A673 (cell line): ENCODE measurements at regions not wholly inside any gene's neighbourhood (a gene's known extent, or its start where the extent isn't known, plus 50 kb on each side); places are given as distances from the start of the nearest gene placed in this dataset.

ENCODE experiments used
- BruUV-seq: library from RNA; stranded (reverse); fragments of 400-500 nt; replicated peaks from 2 replicates; lab custom pipeline; 2021; lab: Mats Ljungman, UMichigan
- CTCF ChIA-PET: fragments of 300-600 bp; sonication (Branson Sonifier 250); formaldehyde crosslinking; loops from one replicate; lab custom pipeline; 2022; ENCODE audit warnings: antibody characterized with exemption; lab: Charles Lee
- POLR2A ChIA-PET: fragments of 300-600 bp; sonication (Branson Sonifier 250); formaldehyde crosslinking; loops from one replicate; lab custom pipeline; 2022; ENCODE audit warnings: antibody characterized with exemption; ENCODE audit not compliant: low non-redundant PET; lab: Charles Lee
- DNase-seq: peaks from one replicate; pipeline ENCODE4 v3.0.0-alpha.2; 2015; ENCODE audit warnings: low spot score
- H3K27ac ChIP-seq: fragments of 200-600 bp; sonication (generic); 2 replicates; pipeline ENCODE4 v1.5.1; 2016; ENCODE audit warnings: mixed run types, low read depth, mild to moderate bottlenecking, mixed read lengths, antibody characterized with exemption, low read length; ENCODE audit not compliant: poor library complexity, severe bottlenecking
- H3K27me3 ChIP-seq: fragments of 200-600 bp; sonication (generic); replicated peaks from 2 replicates; pipeline ENCODE4 v1.6.1; 2017; ENCODE audit warnings: mixed run types, low read depth, mild to moderate bottlenecking, mixed read lengths, antibody characterized with exemption, low read length; ENCODE audit not compliant: insufficient read depth, poor library complexity
- H3K36me3 ChIP-seq: fragments of 200-600 bp; sonication (generic); 2 replicates; pipeline ENCODE4 v1.6.1; 2016; ENCODE audit warnings: mixed run types, mild to moderate bottlenecking, mixed read lengths, antibody characterized with exemption, low read length; ENCODE audit not compliant: insufficient read depth, poor library complexity, severe bottlenecking
- H3K4me1 ChIP-seq: fragments of 200-600 bp; sonication (generic); 2 replicates; pipeline ENCODE4 v1.6.1; 2017; ENCODE audit warnings: mixed run types, mild to moderate bottlenecking, mixed read lengths, antibody characterized with exemption, low read length; ENCODE audit not compliant: insufficient read depth, poor library complexity, severe bottlenecking
- H3K4me3 ChIP-seq: fragments of 200-600 bp; sonication (generic); 2 replicates; pipeline ENCODE4 v1.5.1; 2016; ENCODE audit warnings: low read depth, mixed run types, mild to moderate bottlenecking, mixed read lengths, low read length; ENCODE audit not compliant: poor library complexity, severe bottlenecking
- H3K9me3 ChIP-seq: fragments of 200-600 bp; sonication (generic); 2 replicates; pipeline ENCODE4 v1.6.1; 2016; ENCODE audit warnings: mixed run types, low read depth, mild to moderate bottlenecking, mixed read lengths, antibody characterized with exemption, low read length; ENCODE audit not compliant: poor library complexity, severe bottlenecking
- EZH2 ChIP-seq: fragments of 200-600 bp; sonication (generic); IDR thresholded peaks from 2 replicates; pipeline ENCODE4 v1.6.1; 2017; ENCODE audit warnings: borderline replicate concordance, low read depth, mild to moderate bottlenecking, mixed read lengths, antibody characterized with exemption, low read length; ENCODE audit not compliant: poor library complexity, severe bottlenecking
- intact Hi-C: fragments of 100-400 bp; cut with micrococcal nuclease; formaldehyde crosslinking; loops from one replicate; pipeline ENCODE4 v1.10.0; 2022; ENCODE audit not compliant: unreplicated experiment
- TF ChIP-seq, protein P1 (sequence below): fragments of 300-800, 200-600 bp; sonication (generic); conservative IDR thresholded peaks from 2 replicates; pipeline ENCODE4 v1.5.1; 2017; ENCODE audit warnings: low read depth, mild to moderate bottlenecking, antibody characterized with exemption, low read length, moderate library complexity, mixed read lengths

GRCh38 chr11:121944556-121945230 lies 171.3 kb downstream of the BLID start:
- Histone ChIP-seq H3K27ac (no peak overlapping the region), H3K9me3 (peaks cover 4% of the 10 kb centered on the region), H3K27me3 (no peaks in the 10 kb centered on the region), H3K4me3 (no peak overlapping the region), H3K36me3 (no peaks in the 10 kb centered on the region), H3K4me1 (no peaks in the 10 kb centered on the region)
- ChIA-PET CTCF (no interaction called here), POLR2A (no interaction called here)
- no peak for DNase-seq
- TF ChIP-seq, protein P1, sequence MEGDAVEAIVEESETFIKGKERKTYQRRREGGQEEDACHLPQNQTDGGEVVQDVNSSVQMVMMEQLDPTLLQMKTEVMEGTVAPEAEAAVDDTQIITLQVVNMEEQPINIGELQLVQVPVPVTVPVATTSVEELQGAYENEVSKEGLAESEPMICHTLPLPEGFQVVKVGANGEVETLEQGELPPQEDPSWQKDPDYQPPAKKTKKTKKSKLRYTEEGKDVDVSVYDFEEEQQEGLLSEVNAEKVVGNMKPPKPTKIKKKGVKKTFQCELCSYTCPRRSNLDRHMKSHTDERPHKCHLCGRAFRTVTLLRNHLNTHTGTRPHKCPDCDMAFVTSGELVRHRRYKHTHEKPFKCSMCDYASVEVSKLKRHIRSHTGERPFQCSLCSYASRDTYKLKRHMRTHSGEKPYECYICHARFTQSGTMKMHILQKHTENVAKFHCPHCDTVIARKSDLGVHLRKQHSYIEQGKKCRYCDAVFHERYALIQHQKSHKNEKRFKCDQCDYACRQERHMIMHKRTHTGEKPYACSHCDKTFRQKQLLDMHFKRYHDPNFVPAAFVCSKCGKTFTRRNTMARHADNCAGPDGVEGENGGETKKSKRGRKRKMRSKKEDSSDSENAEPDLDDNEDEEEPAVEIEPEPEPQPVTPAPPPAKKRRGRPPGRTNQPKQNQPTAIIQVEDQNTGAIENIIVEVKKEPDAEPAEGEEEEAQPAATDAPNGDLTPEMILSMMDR = no peak
- TF ChIP-seq EZH2 = no peak
- BruUV-seq = no TSS peak
- intact Hi-C loops = no loop called here

DNA sequence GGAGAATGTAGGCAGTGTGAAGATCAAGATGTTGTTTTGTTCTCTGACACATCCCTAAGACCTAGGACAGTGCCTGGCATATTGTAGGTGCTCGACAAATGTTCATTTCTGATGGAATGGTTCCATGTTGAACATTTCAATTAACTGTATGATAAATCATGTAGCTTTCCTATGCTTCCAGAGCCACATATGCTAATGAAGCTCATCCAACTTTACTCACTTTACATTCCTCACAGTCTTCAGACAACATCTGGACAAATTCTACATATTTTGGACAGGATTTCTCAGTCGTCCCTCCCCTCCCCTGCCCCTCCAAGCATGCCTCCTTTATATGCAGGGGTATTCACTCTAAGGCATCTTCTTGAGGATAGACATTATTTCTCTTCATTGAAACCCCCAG lies 177.9 kb downstream of the BLID start:
- POLR2A ChIA-PET = no interaction called here
- BruUV-seq = no TSS peak
- Histone ChIP-seq H3K27ac (no peak overlapping the region), H3K36me3 (no peaks in the 10 kb centered on the region), H3K4me3 (no peak overlapping the region), H3K4me1 (no peaks in the 10 kb centered on the region), H3K27me3 (no peaks in the 10 kb centered on the region), H3K9me3 (no peaks in the 10 kb centered on the region)
- CTCF ChIA-PET = no interaction called here
- TF ChIP-seq, protein P1 = no peak
- TF ChIP-seq EZH2 = no peak
- intact Hi-C loops = loop anchor here (10.0 kb wide), 1 partner anchor 267 kb away; no protein-coding TSS in a partner anchor
- no peak for DNase-seq

DNA sequence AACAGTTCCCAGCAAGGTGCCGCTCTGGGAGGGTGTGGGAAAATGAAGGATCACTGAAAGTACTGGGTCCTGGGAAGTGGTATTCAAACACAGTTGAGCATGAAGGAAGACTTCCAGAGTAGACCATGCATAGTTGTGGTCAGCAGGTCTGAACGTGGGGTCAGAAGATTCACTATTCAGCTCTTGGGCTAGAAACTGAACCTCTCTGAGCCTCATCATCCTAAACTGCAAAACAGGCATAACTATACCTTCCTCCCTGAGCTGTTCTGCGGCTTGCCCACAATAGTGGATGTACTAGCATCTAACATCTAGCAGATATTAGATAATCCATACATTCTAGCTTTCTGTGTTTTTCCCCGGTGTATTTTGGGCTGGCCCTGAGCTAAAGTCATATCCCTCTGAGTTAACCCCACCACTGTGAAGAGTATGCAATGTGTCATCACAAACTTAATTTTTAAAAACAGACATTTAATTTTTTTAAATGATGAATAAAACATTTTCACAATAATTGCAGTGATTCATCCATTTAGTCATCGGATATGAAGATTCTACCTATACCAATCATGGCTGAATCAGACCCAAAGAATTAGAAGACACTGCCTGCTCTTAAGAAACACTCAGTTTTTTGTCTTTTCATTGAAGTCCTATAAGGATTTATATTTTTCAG lies 179.1 kb downstream of the BLID start:
- CTCF ChIA-PET = no interaction called here
- POLR2A ChIA-PET = interaction anchor here (0.6 kb wide), 1 partner anchor 108 kb away, joined by 3 read pairs; no protein-coding TSS in a partner anchor
- no peaks in the 10 kb centered on the region for H3K9me3 ChIP-seq
- no peak for TF ChIP-seq EZH2
- TF ChIP-seq, protein P1 = no peak
- no peaks in the 10 kb centered on the region for H3K36me3 ChIP-seq
- no peaks in the 10 kb centered on the region for H3K27me3 ChIP-seq
- H3K4me1 ChIP-seq = no peaks in the 10 kb centered on the region
- intact Hi-C loops = loop anchor here (10.0 kb wide), 1 partner anchor 268 kb away; no protein-coding TSS in a partner anchor
- H3K27ac ChIP-seq = no peak overlapping the region
- no peak for DNase-seq
- H3K4me3 ChIP-seq = no peak overlapping the region
- no TSS peak for BruUV-seq
